Stimulated activated CD8-positive, alpha-beta memory T cell treated with anti-CD3 and anti-CD28 coated beads, Interleukin-7, amount 100 ng/mL, for 48 hours (primary cell): ENCODE measurements at regions not wholly inside any gene's neighbourhood (a gene's known extent, or its start where the extent isn't known, plus 50 kb on each side); places are given as distances from the start of the nearest gene placed in this dataset.

Experiments used
- DNase-seq, 2 donors: peaks; one replicate each; pipeline ENCODE4 v3.0.0-alpha.2; 2020; ENCODE audit warnings: low read depth in 1 of 2; ENCODE audit errors: extremely low read depth in 1 of 2

GRCh38 chr20:40326784-40327183, 362.3 kb downstream of the MAFB start:
- DNase-seq: no peak

- DNase-seq: no peak
Measured at GRCh38 chr20:40325006-40325568, 363.9 kb downstream of the MAFB start.

GRCh38 chr20:40323361-40323794, 365.7 kb downstream of the MAFB start:
- DNase-seq: no peak

- DNase-seq: no peak
Measured at GRCh38 chr20:40322941-40323340, 366.1 kb downstream of the MAFB start.

GRCh38 chr20:40320517-40321011, 368.5 kb downstream of the MAFB start:
- DNase-seq: no peak

- DNase-seq: no peak
Measured at GRCh38 chr20:40319741-40320516, 369.1 kb downstream of the MAFB start.

- DNase-seq: no peak
Measured at GRCh38 chr20:40319056-40319455, 370.0 kb downstream of the MAFB start.

GRCh38 chr20:40317156-40317790, 371.8 kb downstream of the MAFB start:
- DNase-seq: no peak

- no peak for DNase-seq
Measured at GRCh38 chr20:40314278-40314677, 374.8 kb downstream of the MAFB start.

GRCh38 chr20:40313730-40314129, 375.3 kb downstream of the MAFB start:
- DNase-seq: no peak

GRCh38 chr20:40309731-40310130, 379.3 kb downstream of the MAFB start:
- DNase-seq: no peak

GRCh38 chr20:40307997-40308396, 381.0 kb downstream of the MAFB start:
- no peak for DNase-seq

GRCh38 chr20:40307268-40307667, 381.8 kb downstream of the MAFB start:
- no peak for DNase-seq

- DNase-seq: no peak
Measured at GRCh38 chr20:40305303-40305702, 383.7 kb downstream of the MAFB start.

GRCh38 chr20:40304119-40304613, 384.9 kb downstream of the MAFB start:
- no peak for DNase-seq

- DNase-seq: no peak
Measured at GRCh38 chr20:40294747-40295146, 394.3 kb downstream of the MAFB start.

GRCh38 chr20:40294175-40294574, 394.9 kb downstream of the MAFB start:
- no peak for DNase-seq

- no peak for DNase-seq
Measured at GRCh38 chr20:40293740-40294139, 395.3 kb downstream of the MAFB start.

GRCh38 chr20:40291493-40292135, 397.4 kb downstream of the MAFB start:
- DNase-seq: no peak

- no peak for DNase-seq
Measured at GRCh38 chr20:40287683-40288082, 401.4 kb downstream of the MAFB start.

GRCh38 chr20:40286975-40287531, 402.0 kb downstream of the MAFB start:
- no peak for DNase-seq
